ENCODE measurements at regions not wholly inside any gene's neighbourhood (a gene's known extent, or its start where the extent isn't known, plus 50 kb on each side); places are given as distances from the start of the nearest gene placed in this dataset.

DNA sequence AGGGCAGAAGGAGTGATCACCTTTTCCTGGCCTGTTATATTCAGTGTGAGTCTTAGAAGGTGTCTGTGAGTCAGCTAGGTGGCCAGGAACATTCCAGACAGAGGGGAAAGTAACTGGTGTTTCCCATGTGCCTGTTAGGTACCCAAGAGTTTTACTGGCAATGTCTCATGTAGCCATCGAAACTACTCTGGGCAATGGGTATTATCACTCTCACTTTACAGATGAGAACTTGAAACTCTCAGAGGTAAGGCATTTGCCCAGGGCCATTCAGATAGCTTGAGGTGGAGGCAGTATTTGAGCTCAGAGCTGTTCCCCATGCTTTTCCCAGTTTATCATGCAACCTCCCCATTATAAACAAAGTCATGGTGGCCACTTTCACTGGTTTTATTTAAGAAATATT lies 80.4 kb upstream of the NHS start:
- no peak overlapping the region for H3K4me3 ChIP-seq (ENCODE audit: low read depth, low read length)
- DNase-seq (ENCODE audit: low read depth) (no peak), FAIRE-seq (no peak)
- TF ChIP-seq, protein P1, sequence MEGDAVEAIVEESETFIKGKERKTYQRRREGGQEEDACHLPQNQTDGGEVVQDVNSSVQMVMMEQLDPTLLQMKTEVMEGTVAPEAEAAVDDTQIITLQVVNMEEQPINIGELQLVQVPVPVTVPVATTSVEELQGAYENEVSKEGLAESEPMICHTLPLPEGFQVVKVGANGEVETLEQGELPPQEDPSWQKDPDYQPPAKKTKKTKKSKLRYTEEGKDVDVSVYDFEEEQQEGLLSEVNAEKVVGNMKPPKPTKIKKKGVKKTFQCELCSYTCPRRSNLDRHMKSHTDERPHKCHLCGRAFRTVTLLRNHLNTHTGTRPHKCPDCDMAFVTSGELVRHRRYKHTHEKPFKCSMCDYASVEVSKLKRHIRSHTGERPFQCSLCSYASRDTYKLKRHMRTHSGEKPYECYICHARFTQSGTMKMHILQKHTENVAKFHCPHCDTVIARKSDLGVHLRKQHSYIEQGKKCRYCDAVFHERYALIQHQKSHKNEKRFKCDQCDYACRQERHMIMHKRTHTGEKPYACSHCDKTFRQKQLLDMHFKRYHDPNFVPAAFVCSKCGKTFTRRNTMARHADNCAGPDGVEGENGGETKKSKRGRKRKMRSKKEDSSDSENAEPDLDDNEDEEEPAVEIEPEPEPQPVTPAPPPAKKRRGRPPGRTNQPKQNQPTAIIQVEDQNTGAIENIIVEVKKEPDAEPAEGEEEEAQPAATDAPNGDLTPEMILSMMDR (IDR thresholded peaks at IDR 0.05; ENCODE audit: insufficient read depth, low read length, severe bottlenecking): no peak
- no peaks in the 10 kb centered on the region for H3K36me3 ChIP-seq (ENCODE audit: control insufficient read depth, insufficient read depth, low read length)
- H3K27me3 ChIP-seq (ENCODE audit: control insufficient read depth, insufficient read depth, low read length): no peaks in the 10 kb centered on the region

DNA sequence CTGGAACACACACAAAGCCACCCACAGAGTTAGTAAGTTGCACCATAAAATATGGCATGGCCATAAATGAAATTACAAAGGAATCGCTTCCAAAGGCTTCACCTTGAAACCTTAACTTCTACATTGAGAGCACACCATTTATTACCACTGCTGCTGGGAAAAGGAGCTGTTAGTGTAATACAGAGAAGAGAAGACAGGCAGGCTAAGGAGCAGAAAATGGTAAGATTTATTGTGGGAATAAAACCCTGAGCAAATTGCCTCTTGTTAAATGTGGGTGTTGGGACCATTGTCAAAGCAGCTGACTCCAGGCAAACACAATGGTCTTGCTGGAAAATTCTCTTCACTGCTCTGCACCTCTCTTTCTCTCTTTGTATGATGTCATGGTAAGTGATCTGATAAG lies 79.2 kb upstream of the NHS start:
- Histone ChIP-seq H3K4me3 (ENCODE audit: low read depth, low read length) (no peak overlapping the region), H3K27me3 (ENCODE audit: control insufficient read depth, insufficient read depth, low read length) (no peaks in the 10 kb centered on the region), H3K36me3 (ENCODE audit: control insufficient read depth, insufficient read depth, low read length) (no peaks in the 10 kb centered on the region)
- FAIRE-seq: peak; percentile 28
- TF ChIP-seq, protein P1 (IDR thresholded peaks at IDR 0.05; ENCODE audit: insufficient read depth, low read length, severe bottlenecking): no peak
- no peak for DNase-seq (ENCODE audit: low read depth)

DNA sequence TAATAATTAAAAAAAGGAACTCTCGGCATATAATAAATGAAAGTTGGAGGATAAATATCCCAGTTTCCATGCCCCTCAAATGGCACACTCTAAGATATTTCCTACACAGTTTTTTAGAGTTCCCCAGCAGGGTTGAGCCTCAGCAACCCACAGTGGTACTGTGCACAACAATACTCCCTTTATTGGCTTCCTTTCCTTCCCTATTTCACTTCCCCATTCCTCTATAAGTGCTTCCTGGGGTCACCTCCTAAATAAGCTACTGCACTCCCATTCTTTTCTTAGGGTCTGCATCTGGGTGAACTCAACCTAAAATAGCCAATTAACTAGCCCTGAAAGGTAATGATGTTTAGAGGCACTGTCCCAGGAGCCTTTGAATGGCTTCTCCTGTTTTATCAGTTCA lies 76.4 kb upstream of the NHS start:
- FAIRE-seq: no peak
- no peaks in the 10 kb centered on the region for H3K36me3 ChIP-seq (ENCODE audit: control insufficient read depth, insufficient read depth, low read length)
- no peak overlapping the region for H3K4me3 ChIP-seq (ENCODE audit: low read depth, low read length)
- DNase-seq (ENCODE audit: low read depth): no peak
- TF ChIP-seq, protein P1 (IDR thresholded peaks at IDR 0.05; ENCODE audit: insufficient read depth, low read length, severe bottlenecking): no peak
- H3K27me3 ChIP-seq (ENCODE audit: control insufficient read depth, insufficient read depth, low read length): no peaks in the 10 kb centered on the region

DNA sequence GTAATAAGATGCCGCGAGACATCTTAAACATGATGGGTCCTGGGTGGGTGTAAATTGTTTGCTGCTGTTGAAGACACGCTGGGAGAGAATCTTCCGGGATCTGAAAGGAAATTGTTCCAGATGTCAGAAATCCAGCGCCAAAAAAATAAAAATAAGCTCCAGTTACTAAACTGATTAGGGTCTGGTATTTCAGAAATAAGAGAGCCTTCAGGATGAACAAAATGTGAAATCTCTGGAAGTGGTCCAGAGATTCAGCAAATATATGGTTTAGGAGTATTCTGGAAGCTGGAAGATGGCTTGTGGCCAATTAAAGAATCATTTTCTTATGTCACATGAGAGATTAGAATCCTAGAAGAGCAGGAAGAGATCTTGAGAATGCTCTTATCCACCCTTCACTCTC lies 75.8 kb upstream of the NHS start:
- Histone ChIP-seq H3K4me3 (ENCODE audit: low read depth, low read length) (no peak overlapping the region), H3K27me3 (ENCODE audit: control insufficient read depth, insufficient read depth, low read length) (no peaks in the 10 kb centered on the region), H3K36me3 (ENCODE audit: control insufficient read depth, insufficient read depth, low read length) (no peaks in the 10 kb centered on the region)
- FAIRE-seq (no peak), DNase-seq (ENCODE audit: low read depth) (no peak)
- TF ChIP-seq, protein P1 (IDR thresholded peaks at IDR 0.05; ENCODE audit: insufficient read depth, low read length, severe bottlenecking): no peak

DNA sequence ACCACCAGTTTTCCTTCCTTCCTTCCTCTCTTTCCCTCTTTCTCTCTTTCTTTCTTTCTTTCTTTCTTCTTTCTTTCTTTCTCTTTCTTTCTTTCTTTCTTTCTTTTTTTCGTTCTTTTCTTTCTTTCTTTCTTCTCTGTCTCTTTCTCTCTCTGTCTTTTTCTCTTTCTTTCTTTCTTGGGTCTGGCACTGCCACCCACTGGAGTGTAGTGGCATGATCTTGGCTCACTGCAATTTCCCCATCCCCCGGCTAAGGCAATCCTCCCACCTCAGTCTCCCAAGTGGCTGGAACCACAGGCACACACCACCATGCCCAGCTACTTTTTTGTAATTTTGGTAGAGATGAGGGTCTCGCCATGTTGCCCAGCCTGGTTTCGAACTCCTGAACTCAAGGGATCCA lies 51.6 kb upstream of the NHS start:
- no peaks in the 10 kb centered on the region for H3K27me3 ChIP-seq (ENCODE audit: control insufficient read depth, insufficient read depth, low read length)
- TF ChIP-seq, protein P1 (IDR thresholded peaks at IDR 0.05; ENCODE audit: insufficient read depth, low read length, severe bottlenecking): no peak
- H3K36me3 ChIP-seq (ENCODE audit: control insufficient read depth, insufficient read depth, low read length): no peaks in the 10 kb centered on the region
- DNase-seq (ENCODE audit: low read depth) (no peak), FAIRE-seq (no peak)
- no peak overlapping the region for H3K4me3 ChIP-seq (ENCODE audit: low read depth, low read length)

All from bronchial epithelial cell (primary cell).